Muscle of leg (tissue), 3 donors: ENCODE measurements at regions not wholly inside any gene's neighbourhood (a gene's known extent, or its start where the extent isn't known, plus 50 kb on each side); places are given as distances from the start of the nearest gene placed in this dataset.
"Not testable (repeated sequence)": the region's sequence is repeated elsewhere in the genome, so short reads cannot be mapped to it uniquely, and the experiment has no call there.

Source experiments
- DNase-seq: peaks from one replicate; pipeline ENCODE4 v3.0.0; 2013
- H3K27ac ChIP-seq: one replicate; pipeline ENCODE4 v1.5.1; 2013; ENCODE audit warnings: mild to moderate bottlenecking, low read length, control low read depth
- H3K27me3 ChIP-seq: one replicate; pipeline ENCODE4 v1.6.1; 2013; ENCODE audit warnings: low read length; ENCODE audit not compliant: control insufficient read depth, insufficient read depth
- H3K36me3 ChIP-seq: one replicate; pipeline ENCODE4 v1.6.1; 2013; ENCODE audit warnings: low read length; ENCODE audit not compliant: control insufficient read depth, insufficient read depth
- H3K4me1 ChIP-seq: one replicate; pipeline ENCODE4 v1.6.1; 2013; ENCODE audit warnings: low read length; ENCODE audit not compliant: control insufficient read depth, insufficient read depth
- H3K4me3 ChIP-seq: one replicate; pipeline ENCODE4 v1.5.1; 2013; ENCODE audit warnings: low read length, control low read depth
- H3K9me3 ChIP-seq: replicated peaks from 2 replicates; pipeline ENCODE4 v1.6.1; 2013; ENCODE audit warnings: low read depth, low read length; ENCODE audit not compliant: control insufficient read depth
- WGBS: methylation state at CpG from one replicate; pipeline ENCODE4 v1.1.5; 2013; ENCODE audit warnings: missing lambda C conversion rate; ENCODE audit not compliant: insufficient coverage; 5-methylcytosine and 5-hydroxymethylcytosine counted together

- not testable (repeated sequence) for H3K36me3 ChIP-seq, H3K9me3 ChIP-seq, H3K27me3 ChIP-seq, DNase-seq, H3K27ac ChIP-seq, H3K4me3 ChIP-seq, H3K4me1 ChIP-seq
- 83% methylated on average over 1 of the region's 1 CpG for WGBS
These were observed 157.6 kb upstream of the FIGN start for GRCh38 chr2:163893444-163893843.

GRCh38 chr2:163888591-163888990, 152.8 kb upstream of the FIGN start:
- no CpG with 5 or more reads among the region's 4 CpGs for WGBS
- Histone ChIP-seq H3K27ac (no peak overlapping the region), H3K36me3 (no peaks in the 10 kb centered on the region), H3K9me3 (peaks cover 3% of the 10 kb centered on the region), H3K4me3 (no peak overlapping the region), H3K4me1 (no peaks in the 10 kb centered on the region), H3K27me3 (no peaks in the 10 kb centered on the region)
- no peak for DNase-seq

DNA sequence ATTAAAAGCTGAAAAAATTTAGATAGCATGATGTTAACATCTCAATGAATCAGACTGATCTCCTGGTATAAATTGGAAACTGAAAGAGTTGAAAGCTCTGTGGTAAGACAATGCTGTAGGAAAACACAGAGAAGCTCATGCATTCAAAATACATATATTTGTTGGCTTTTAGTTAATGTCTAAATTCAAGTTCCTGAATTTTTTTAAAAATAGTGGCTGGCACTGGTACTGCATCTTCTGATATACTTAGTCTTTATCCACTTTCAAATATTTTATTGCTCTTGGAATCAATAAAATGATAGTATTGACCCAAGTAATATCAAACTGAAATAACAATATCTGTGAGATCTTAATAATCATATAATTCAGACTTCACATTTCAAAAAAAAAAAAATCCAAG, 151.4 kb upstream of the FIGN start:
- H3K4me1 ChIP-seq = no peaks in the 10 kb centered on the region
- no peak overlapping the region for H3K4me3 ChIP-seq
- DNase-seq = no peak
- no peak overlapping the region for H3K27ac ChIP-seq
- no peaks in the 10 kb centered on the region for H3K27me3 ChIP-seq
- peaks cover under 1% of the 10 kb centered on the region for H3K9me3 ChIP-seq
- H3K36me3 ChIP-seq = no peaks in the 10 kb centered on the region

GRCh38 chr2:163884416-163884815, 148.6 kb upstream of the FIGN start:
- 94% methylated on average over 5 of the region's 10 CpGs for WGBS
- Histone ChIP-seq H3K27ac (no peak overlapping the region), H3K27me3 (no peaks in the 10 kb centered on the region), H3K4me1 (no peaks in the 10 kb centered on the region), H3K9me3 (no peaks in the 10 kb centered on the region), H3K4me3 (no peak overlapping the region), H3K36me3 (no peaks in the 10 kb centered on the region)
- DNase-seq = no peak

DNA sequence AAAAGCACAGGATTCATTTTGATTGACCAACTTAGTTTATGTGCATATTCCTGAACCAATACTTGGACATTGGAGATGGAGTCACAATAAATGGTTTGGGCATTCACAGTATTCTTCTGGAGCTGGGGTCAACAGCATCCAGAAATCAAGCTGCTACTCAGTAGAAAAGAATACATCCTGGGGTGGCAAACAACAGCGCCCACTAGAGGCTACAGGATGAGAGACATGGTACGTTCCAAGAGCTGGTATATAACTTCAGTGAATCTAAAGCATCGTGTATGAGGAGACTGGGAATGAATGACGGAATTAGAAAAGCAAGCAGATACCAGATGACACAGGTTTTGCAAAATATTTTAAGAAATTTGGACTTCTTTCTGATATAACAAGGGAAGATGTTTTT, 142.9 kb upstream of the FIGN start:
- H3K27me3 ChIP-seq = no peaks in the 10 kb centered on the region
- H3K4me3 ChIP-seq = no peak overlapping the region
- H3K9me3 ChIP-seq = no peaks in the 10 kb centered on the region
- no peak overlapping the region for H3K27ac ChIP-seq
- no peaks in the 10 kb centered on the region for H3K36me3 ChIP-seq
- H3K4me1 ChIP-seq = no peaks in the 10 kb centered on the region
- DNase-seq = no peak
- 34% methylated on average over 3 of the region's 4 CpGs for WGBS

GRCh38 chr2:163877316-163877715, 141.5 kb upstream of the FIGN start:
- WGBS = no CpG with 5 or more reads among the region's 3 CpGs
- Histone ChIP-seq H3K9me3 (no peaks in the 10 kb centered on the region), H3K4me3 (no peak overlapping the region), H3K4me1 (no peaks in the 10 kb centered on the region), H3K27ac (no peak overlapping the region), H3K36me3 (no peaks in the 10 kb centered on the region), H3K27me3 (no peaks in the 10 kb centered on the region)
- DNase-seq = peak; percentile 11

GRCh38 chr2:163863073-163863472, 127.3 kb upstream of the FIGN start:
- no peaks in the 10 kb centered on the region for H3K9me3 ChIP-seq
- H3K4me3 ChIP-seq = no peak overlapping the region
- H3K36me3 ChIP-seq = no peaks in the 10 kb centered on the region
- no peaks in the 10 kb centered on the region for H3K27me3 ChIP-seq
- H3K27ac ChIP-seq = no peak overlapping the region
- DNase-seq = no peak
- no peaks in the 10 kb centered on the region for H3K4me1 ChIP-seq
- WGBS = no CpG with 5 or more reads among the region's 3 CpGs

GRCh38 chr2:163859951-163860350, 124.1 kb upstream of the FIGN start:
- Histone ChIP-seq H3K36me3 (no peaks in the 10 kb centered on the region), H3K4me1 (no peaks in the 10 kb centered on the region), H3K9me3 (no peaks in the 10 kb centered on the region), H3K27me3 (no peaks in the 10 kb centered on the region), H3K4me3 (no peak overlapping the region), H3K27ac (no peak overlapping the region)
- no peak for DNase-seq

DNA sequence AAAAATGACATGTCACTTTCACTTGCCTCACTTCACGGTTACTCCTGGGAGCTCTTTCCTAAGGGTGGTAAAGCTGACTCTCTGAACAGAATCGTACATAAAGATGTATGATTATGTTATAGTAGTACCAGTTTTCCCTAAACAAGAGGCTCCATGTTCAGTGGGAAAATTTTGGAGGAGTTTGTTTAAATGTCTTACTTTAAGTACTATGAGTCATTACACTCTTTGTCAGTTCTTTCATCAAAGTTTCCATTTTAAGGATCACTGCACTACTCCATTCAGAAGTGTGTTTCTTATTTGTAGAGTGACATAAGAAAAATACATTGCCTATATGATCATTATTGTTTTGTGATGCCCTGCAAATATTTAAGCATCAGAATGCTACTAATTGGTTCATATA, 121.1 kb upstream of the FIGN start:
- no peak overlapping the region for H3K27ac ChIP-seq
- no peaks in the 10 kb centered on the region for H3K9me3 ChIP-seq
- no peaks in the 10 kb centered on the region for H3K4me1 ChIP-seq
- no peak for DNase-seq
- no peaks in the 10 kb centered on the region for H3K36me3 ChIP-seq
- no peak overlapping the region for H3K4me3 ChIP-seq
- no peaks in the 10 kb centered on the region for H3K27me3 ChIP-seq
- WGBS = no CpG with 5 or more reads among the region's 2 CpGs

GRCh38 chr2:163852616-163853015, 116.8 kb upstream of the FIGN start:
- Histone ChIP-seq H3K4me3 (no peak overlapping the region), H3K36me3 (no peaks in the 10 kb centered on the region), H3K27ac (no peak overlapping the region), H3K27me3 (no peaks in the 10 kb centered on the region), H3K9me3 (no peaks in the 10 kb centered on the region), H3K4me1 (no peaks in the 10 kb centered on the region)
- DNase-seq = no peak
- no CpG with 5 or more reads among the region's 3 CpGs for WGBS

DNA sequence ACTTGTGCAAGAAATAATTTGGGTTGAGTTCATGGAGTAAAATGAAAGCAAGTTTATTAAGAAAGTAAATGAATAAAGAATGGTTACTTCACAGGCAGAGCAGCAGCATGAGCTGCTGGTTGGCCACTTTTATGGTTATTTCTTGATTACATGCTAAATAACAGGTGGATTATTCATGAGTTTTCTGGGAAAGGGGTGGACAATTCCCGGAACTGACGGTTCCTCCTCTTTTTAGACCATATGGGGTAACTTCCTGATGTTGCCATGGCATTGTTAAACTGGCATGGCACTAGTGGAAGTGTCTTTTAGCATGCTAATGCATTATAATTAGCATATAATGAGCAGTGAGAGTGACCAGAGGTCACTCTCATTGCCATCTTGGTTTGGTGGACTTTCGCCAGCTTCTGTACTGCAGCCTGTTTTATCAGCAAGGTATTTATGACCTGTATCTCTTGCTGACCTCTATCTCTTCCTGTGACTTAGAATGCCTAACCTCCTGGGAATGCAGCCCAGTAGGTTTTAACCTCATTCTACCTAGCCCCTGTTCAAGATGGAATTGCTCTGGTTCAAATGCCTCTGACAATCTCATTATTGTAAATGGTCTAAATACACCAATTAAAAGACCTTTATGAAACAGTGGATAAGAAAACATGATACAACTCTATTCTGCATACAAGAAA, 114.1 kb upstream of the FIGN start:
- Histone ChIP-seq H3K36me3 (no peaks in the 10 kb centered on the region), H3K4me1 (no peaks in the 10 kb centered on the region), H3K27ac (no peak overlapping the region), H3K9me3 (no peaks in the 10 kb centered on the region), H3K4me3 (no peak overlapping the region), H3K27me3 (no peaks in the 10 kb centered on the region)
- WGBS = 85% methylated on average over 3 of the region's 3 CpGs
- peak; percentile 2 for DNase-seq
